C4-2B (cell line): ENCODE measurements at regions not wholly inside any gene's neighbourhood (a gene's known extent, or its start where the extent isn't known, plus 50 kb on each side); places are given as distances from the start of the nearest gene placed in this dataset.
"Not testable (repeated sequence)": the region's sequence is repeated elsewhere in the genome, so short reads cannot be mapped to it uniquely, and the experiment has no call there.

Experiments used
- H3K27ac ChIP-seq: fragments of 450-650 bp; 2 replicates; pipeline ENCODE4 v1.5.1; 2017
- ZFX ChIP-seq: fragments of 450-650 bp; IDR thresholded peaks from 2 replicates; pipeline ENCODE4 v1.6.1; 2017
- TF ChIP-seq, protein P1 (sequence below): fragments of 450-650 bp; conservative IDR thresholded peaks from 2 replicates; pipeline ENCODE4 v1.5.1; 2017; ENCODE audit warnings: mild to moderate bottlenecking

- H3K27ac ChIP-seq, result no peak overlapping the region
- no peak for TF ChIP-seq ZFX
- TF ChIP-seq, protein P1, sequence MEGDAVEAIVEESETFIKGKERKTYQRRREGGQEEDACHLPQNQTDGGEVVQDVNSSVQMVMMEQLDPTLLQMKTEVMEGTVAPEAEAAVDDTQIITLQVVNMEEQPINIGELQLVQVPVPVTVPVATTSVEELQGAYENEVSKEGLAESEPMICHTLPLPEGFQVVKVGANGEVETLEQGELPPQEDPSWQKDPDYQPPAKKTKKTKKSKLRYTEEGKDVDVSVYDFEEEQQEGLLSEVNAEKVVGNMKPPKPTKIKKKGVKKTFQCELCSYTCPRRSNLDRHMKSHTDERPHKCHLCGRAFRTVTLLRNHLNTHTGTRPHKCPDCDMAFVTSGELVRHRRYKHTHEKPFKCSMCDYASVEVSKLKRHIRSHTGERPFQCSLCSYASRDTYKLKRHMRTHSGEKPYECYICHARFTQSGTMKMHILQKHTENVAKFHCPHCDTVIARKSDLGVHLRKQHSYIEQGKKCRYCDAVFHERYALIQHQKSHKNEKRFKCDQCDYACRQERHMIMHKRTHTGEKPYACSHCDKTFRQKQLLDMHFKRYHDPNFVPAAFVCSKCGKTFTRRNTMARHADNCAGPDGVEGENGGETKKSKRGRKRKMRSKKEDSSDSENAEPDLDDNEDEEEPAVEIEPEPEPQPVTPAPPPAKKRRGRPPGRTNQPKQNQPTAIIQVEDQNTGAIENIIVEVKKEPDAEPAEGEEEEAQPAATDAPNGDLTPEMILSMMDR, result no peak
Measured at GRCh38 chr2:146415291-146415690, 1429.5 kb upstream of the ACVR2A start.

DNA sequence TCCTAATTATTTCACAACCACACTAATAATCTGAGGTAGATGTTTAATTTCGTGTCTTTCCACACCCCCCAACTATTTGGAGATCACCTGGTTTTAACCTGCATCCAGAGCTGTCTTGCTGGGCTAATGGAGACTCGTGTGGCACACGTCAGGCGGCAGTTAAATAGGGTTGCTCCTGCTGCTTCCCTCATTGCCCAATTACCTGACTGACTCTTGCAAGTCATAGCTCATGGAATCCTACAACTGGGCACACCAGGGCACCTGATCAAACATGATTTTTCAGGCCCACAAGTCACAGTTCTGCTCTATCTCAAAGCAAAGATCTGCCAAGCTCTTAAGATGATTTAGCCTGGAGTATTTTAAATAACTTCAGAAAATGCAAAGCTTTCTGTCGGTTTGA is 1430.4 kb upstream of the ACVR2A start:
- H3K27ac ChIP-seq, result no peak overlapping the region
- TF ChIP-seq, protein P1, result no peak
- no peak for TF ChIP-seq ZFX

DNA sequence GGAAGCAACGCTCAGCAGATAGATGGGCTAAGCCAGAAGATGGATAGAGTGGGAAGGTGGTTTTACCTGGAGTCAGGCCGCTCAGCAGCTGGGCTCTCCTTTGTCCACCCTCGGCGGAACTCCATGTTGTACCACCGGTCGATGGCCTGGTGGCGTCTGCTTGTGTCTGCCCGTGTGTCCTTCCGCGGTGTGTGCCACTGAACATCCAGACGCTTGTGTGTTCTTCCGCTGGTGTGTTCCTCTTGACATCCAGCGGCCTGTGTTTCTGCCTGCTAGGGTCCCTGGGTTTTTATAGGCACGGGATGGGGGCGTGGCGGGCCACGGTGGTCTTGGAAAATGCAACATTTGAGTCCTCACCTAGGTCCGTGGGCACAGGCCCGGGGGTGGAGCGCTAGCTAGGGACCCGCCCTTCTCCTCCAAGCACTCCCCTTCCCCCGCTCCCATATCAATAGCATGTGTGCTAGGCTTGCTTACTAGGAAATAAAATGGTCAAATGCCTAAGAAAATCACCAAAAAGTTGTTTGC is 1431.7 kb upstream of the ACVR2A start:
- no peak for TF ChIP-seq ZFX
- TF ChIP-seq, protein P1, result no peak

DNA sequence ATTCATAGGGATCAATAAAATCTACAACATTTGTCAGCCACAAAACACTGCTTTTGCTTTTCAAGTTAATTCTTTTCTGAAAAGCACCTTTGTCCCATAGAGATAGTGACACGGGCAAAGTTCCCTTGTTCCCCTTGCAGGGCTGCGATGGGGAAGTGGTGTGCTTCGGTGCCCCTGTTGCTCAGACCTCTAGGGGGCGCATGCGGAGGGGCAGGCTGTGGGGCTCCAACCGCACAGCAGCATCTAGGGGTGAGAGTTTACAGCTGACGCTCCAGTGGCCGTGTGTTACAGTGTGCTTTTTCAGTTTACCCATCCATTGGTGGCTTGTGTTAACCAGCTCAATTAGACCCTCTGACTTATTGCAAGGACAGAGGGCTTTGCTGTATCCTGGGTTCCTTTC is 1432.2 kb upstream of the ACVR2A start:
- TF ChIP-seq, protein P1, result peak; percentile 44
- TF ChIP-seq ZFX, result no peak
- no peak overlapping the region for H3K27ac ChIP-seq

More for the DNA sequence above, 1431.7 kb upstream of the ACVR2A start:
- H3K27ac ChIP-seq, result no peak overlapping the region

- H3K27ac ChIP-seq, result not testable (repeated sequence)
Measured at GRCh38 chr2:146405402-146406309, 1439.2 kb upstream of the ACVR2A start.

- not testable (repeated sequence) for H3K27ac ChIP-seq
Measured at GRCh38 chr2:146403546-146404160, 1441.2 kb upstream of the ACVR2A start.

DNA sequence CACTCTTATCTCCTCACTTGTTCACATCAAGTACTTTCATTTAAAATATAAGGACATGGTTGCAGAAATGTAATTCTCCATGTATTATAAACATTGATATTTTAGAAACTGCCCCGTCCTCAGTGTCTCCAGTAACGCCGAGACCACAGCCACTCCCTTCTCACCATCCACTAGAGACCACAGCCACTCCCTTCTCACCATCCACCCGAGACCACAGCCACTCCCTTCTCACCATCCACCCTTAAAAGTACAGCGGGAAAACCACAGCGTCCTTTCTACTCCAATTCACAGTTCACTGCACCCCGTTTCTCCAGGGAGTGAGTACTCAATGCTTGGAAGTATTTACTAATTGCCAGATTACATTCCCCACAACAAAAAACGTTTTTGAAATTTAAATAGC is 1452.2 kb upstream of the ACVR2A start:
- no peak overlapping the region for H3K27ac ChIP-seq
- no peak for TF ChIP-seq ZFX
- TF ChIP-seq, protein P1, result no peak

GRCh38 chr2:146392186-146392585 is 1452.6 kb upstream of the ACVR2A start:
- no peak overlapping the region for H3K27ac ChIP-seq
- TF ChIP-seq ZFX, result no peak
- TF ChIP-seq, protein P1, result no peak
